ENCODE measurements at regions not wholly inside any gene's neighbourhood (a gene's known extent, or its start where the extent isn't known, plus 50 kb on each side); places are given as distances from the start of the nearest gene placed in this dataset.

DNA sequence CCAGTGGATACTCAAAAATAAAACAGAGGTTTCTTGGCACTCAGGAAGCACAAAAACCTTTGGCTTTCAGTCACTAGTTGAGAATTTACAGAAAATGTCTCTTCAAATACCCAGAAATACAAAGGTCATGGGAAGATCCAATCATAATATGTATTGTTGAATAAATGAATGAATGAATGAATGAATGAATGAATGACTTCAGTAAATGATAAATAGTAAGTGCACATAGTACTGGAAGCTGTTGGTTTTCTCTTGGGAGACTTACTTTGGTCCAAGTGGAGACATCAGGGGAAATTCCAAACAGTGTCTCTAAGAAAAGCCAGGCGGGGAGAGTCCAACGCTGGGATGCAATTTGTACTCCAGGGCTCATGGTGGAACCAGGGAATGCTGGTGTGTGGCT lies 261.3 kb upstream of the KLHL29 start:
- no peak for DNase-seq

DNA sequence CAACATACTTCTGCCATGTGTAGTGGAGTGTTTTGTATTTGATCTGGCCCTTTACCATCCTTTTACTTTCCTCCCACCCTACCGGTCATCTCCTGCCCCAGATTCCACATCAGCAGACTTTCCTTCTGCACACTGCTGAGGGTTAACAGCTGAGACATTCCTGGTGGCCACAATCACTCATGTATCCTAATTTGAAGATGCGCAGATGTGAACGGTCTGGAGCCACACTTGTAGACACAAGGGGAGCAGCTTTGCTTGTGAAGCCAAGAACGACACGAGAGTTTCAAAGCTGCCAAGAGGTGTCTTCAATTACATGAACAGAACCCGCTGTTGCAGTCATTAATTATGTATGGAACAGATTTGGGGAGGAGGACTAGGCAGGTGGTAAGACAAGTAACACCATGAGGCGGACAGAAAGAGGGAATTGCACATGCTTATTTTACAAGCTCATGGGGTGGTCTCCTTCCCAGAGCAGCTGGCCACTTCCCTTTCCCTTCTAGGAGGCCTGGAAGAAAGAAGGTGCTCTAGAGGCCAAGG lies 260.7 kb upstream of the KLHL29 start:
- no peak for DNase-seq

DNA sequence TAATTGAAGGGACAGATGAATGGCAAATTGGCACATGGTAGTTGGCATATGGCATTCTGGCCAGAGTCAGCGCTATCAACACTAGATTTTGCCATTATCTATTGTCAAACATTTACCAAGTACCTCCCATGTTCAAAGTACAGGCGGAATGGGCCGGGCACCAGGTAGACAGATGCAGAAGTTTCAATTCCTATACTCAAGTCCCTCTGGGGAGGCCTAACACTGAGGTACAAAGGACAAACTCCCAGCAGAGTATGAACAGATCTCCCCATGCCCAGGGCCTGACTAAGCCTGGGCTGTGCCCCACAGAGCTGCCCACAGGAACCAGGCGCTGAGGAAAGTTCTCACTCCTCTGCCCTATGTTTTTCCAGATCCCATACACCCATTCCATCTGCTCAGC lies 257.5 kb upstream of the KLHL29 start:
- DNase-seq: no peak

DNA sequence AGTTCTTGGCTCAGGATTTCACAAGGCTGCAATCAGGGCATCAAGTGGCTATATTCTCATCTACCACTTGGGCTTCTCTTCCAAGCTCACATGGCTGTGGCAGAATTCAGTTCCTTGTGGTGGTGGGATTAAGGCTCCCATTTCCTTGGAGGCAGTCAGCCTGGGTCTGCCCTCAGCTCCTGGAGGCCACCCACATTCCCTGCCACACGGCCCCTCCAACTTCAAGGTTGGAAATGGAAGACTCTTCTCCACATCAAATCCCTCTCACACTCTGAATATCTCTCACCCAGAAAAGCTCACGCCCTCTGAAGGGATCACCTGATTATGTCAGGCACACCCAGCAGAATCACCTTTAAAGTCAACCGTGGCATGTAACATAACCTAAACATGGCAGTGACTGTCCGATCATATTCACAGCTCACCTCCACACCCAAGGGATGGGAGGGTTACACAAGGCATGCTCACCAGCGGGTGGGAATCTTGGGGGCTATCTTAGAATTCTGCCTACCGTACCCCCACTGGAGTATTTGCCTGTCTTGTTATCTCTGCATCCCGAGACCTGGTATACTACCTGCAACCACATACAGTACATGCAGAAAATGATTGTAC lies 256.2 kb upstream of the KLHL29 start:
- DNase-seq: no peak

DNA sequence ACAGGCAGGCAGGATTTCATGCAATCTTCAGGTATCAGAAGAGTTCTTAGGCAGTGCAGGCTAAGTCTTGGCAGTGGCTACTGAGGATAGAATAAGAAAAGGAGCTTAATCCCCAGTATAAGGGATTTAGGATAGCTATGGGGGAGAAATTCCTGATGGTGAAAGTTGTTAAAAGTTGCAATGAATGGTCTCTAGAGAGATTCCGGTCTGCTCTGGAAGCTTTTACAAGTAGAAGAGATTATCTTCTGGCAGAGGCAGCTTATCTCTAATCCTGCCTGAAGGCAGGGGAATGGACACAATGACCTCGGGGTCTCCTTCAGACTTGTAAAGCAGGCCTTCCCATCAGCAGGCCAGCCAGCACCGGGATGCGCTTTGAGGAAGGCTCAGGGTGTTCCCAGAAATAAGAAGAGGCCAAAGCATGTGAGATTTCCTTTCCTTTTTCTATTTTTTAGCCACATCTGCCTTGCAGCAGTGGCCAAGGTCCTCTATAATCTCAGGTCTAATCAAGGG lies 253.9 kb upstream of the KLHL29 start:
- DNase-seq: no peak

DNA sequence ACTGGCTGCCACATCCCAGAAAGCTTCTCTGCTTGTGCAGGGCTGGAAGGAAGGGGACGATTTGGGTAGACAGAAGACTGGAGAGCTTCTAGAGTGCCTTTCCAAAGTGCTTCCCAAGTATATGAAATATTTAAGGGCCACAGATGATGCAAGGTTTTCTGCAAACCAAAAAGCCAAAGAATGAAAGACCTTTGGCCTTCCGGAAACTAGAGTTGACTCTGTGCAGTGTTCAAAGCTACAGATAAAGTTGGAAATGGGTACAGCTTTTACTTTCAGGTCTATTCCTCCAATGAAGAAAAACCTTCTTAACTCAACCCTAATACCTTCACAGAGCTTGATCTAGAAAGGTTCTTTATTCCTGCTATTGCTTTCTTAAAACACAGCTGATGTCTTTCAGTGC lies 253.0 kb upstream of the KLHL29 start:
- DNase-seq: no peak

DNA sequence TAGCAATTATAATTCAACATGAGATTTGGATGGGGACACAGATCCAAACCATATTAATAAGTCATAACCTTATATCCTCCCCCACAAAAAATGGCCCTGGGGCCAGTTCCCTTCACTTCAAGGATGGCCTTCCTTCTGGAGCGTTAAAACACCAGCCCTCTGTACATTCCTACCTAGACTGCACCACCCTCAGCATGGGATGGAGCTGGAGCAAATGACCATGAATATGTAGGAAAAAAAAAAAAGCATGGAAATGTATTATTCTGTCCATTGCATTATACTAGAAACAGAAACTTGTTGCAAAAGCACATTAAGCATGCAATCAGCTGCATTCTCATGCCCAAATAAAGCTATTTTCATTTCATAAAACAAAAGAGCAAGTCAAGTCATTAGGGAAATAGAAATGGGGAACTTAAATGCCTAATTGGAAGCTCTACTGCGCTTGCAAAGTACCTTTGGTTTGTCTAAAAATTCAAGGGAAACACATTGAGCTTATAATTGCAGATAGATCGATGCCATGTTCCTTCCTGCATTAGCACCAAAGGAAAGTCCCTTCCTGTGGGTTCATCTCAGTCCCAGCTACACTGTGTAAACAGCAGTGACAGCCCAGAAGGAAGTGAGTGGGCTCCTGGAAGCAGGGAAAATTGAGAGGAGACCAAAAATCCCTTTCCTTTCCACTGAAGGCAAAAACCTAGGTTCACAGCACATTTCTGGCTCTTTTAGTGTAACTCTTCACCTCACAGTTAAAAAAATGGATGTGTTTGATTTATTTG lies 252.0 kb upstream of the KLHL29 start:
- DNase-seq: no peak

DNA sequence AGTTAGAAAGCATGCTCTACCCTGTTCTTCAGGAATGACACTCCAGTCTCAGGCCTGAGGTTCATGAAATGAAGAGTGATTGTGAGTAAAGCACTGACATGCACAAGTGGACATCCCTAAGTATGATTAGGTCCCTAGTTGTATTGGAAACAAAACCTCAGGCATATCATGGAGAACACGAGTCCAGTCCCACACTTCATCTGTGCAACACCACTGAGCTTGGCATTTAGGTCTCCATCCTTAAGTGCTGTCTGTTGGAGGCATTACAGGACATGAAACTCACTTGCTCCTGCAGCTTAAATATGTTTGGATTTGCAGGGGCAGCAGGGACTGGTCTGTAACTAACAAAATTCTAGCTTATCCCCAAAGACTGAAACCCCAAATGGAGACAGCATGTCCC lies 250.3 kb upstream of the KLHL29 start:
- DNase-seq: no peak

DNA sequence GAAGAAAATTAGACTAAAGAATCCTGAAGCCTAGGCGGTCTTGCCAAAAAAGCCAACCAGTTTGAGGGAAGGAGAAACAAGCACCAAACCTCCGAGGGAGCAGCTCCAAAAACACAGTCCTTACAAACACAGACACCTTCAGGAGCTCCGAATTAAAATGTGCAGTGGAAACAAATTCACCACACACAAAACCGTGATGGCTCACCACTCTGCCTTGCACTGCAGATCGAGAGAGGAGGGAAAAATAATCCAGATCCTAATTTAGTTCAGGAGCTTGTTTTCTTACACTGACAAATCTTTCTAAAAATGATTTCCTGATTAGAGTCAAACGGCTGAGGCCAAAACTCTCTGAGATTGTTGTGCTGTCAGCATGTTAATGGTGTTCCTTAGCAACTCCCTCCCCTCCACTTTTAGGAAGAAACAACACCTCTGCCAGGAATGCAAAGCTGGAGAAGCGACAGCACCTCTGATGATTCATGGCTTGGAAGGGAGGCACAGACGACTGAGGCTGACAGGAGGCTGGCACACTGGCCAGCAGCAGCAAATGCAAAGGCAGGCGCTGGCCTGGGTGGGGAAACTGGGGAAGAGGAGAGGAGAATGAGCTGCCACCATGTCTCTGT lies 249.4 kb upstream of the KLHL29 start:
- no peak for DNase-seq

DNA sequence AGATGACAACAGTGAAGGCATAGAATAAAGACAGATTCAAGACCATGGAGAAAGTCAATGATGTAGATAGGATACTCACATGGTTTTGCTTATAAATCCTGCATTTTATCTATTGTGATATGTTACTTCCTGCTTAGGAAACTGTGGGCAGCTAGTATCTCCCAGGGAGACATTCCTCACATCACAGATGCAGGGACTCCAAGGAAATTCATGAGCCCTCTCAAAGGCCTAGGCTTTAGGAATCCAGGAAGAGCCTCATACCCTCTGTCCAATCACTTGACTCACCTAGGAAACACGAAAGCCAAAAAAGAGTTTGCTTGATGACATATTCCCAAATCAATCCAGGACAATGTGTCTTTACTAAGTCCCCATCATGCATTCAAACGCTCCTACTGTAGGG lies 247.8 kb upstream of the KLHL29 start:
- DNase-seq: no peak

DNA sequence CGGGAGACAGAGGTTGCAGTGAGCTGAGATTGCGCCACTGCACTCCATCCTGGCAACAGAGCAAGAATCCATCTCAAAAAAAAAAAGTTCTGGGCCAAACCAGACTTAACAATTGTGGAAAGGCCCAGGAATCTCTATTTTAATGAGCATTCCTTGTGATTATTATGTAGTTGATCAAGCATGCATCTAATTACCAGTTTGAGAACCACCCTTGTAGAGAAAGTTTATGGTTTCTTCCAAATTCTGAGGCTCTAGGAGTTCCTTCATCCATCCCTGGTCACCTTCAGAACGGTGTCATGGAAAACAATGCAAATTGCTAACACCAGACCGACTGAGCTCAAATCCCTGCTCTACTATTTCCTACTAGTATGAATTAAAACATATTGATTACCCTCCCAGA lies 246.3 kb upstream of the KLHL29 start:
- no peak for DNase-seq

DNA sequence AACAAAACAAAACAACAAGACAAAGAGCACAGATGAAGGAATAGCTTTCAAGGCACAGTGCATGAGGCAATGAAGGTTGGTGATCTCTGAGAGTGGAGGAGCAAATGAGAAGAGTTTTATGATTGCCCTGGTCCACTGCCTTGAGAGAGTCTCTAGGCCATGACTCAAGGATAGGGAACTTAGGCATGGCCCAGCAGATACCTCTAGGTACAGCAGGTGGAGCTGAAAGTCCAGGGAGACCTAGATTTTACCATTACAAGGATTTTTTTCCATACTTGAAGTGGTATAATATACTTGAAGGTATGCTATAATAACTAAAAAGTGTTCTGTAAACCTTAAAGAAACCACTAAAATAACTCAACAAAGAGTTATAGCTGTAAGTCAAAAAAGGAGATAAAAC lies 239.5 kb upstream of the KLHL29 start:
- DNase-seq: no peak

DNA sequence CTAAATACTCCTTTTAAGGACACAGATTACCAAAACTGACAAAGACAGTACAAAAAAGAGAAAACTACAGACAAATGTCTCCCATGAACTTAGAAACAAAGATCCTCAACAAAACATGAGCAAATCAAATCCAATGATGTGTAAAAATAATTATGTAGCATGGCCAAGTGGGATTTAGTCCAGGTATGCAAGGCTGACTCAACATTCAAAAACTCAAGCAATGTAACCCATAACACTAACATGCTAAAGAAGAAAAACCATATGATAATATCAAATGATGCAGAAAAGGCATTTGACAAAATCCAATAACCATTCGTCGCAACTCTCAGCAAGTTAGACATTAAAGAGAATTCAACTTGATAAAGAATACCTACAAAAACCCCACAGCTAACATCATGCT lies 239.0 kb upstream of the KLHL29 start:
- DNase-seq: no peak

DNA sequence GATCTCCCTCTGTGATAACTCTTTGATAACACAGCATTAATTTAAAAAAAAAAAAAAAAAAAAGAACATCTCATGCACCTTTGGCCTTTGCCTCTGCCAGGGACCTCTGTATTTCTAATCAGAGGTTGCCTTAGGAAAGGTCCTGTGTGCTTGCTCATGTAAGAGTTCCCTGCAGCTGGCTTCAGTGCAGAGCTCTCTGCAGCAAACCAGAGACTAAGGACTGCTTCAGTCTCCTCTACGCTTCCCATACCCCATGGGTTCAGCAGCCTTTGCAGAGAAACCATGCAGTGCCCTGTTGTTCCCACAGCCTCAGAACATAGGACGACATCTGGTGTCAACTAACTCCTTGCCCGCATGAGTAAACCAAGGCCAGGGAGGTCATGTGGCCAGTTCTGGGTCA lies 236.6 kb upstream of the KLHL29 start:
- DNase-seq: no peak

DNA sequence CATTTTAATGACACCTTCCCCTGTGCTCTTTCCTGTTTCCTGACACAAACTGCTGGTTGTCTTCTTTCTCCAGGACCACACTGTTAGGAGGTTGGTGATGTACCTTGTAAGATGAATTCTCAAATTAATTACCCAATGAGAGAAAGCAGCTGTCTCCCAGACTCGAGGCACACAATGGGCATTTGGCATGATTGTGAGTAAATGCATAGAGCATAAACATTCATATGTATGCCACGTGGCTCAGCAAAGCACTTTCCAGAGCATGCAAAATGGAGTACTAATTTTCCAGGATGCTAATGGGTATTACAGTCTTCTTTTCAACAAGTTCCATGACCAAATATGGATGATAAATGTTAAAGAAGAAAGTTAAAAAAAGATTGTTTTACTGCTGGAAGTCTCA lies 235.2 kb upstream of the KLHL29 start:
- no peak for DNase-seq

DNA sequence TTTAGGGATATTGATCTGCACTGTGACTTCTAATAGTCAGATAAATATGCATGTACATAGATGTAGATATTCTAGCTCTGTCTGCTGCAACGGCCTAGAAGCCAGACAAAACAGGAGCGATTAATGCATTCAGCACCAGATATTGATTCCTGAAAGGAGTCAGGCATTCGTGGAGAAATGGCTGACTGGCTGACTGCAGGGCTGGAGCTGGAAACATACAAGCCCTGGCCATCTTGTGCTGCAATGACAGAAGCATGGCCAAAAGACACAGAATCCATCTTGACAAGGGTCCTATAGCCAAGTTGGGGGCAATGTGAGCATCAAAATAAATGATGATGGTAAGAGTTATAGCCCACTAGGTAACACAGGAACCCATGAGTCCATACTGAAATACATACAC lies 231.5 kb upstream of the KLHL29 start:
- DNase-seq: no peak

DNA sequence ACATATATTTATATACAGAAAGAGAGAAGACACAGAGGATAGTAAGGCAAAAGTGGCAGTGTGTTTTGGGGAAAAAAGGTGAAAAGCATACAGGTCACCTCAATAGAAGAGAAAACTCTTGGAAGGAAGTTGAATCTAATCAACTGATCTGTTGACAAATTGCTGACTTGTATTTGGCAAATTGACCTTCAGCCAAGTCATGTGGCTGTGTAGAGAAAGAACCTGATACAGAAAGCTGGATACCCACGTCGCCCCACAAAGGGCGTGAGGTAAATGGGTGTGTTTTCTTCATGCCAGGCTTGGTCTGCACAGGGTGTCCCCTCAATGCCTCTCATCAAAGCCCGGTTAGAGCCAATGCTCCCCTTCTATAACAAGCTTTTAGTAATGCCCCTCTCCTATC lies 230.0 kb upstream of the KLHL29 start:
- no peak for DNase-seq

DNA sequence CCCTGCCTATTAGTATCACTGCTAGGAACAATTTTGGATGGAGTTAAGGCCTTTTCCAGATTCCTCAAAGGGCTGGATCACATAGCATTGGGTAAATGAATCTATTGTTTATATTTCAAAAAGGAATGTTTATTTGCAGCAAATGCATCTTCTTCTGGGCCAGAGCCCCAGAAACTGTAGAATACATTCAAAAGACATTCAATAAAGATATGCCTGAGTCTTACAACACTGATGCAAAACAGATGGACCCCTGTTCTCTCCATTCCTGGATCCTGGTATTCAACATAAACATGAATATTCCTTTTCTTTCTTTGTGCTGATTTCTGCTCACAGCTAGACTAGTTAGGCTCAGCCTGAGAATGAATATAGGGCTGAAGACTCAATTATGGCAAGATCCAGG lies 227.2 kb upstream of the KLHL29 start:
- no peak for DNase-seq

DNA sequence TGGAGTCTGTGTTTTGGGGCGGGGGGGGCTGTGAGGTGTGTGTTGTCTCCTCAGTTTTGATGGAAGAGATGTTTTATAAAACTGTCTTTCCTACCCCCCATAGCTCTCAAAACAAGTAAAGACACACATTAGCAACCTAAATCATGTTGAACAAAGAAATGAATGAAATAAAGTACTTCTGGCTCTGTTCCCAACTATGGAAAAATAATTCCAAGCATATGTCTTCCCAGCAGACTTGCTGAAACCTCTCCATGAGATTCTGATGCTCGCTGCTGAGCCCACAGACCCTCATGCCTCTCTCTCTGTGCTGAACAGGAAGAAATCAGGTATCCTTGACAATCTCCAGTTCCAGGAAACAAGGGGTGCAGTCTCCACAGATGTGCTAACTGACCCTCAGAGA lies 226.7 kb upstream of the KLHL29 start:
- DNase-seq: no peak

DNA sequence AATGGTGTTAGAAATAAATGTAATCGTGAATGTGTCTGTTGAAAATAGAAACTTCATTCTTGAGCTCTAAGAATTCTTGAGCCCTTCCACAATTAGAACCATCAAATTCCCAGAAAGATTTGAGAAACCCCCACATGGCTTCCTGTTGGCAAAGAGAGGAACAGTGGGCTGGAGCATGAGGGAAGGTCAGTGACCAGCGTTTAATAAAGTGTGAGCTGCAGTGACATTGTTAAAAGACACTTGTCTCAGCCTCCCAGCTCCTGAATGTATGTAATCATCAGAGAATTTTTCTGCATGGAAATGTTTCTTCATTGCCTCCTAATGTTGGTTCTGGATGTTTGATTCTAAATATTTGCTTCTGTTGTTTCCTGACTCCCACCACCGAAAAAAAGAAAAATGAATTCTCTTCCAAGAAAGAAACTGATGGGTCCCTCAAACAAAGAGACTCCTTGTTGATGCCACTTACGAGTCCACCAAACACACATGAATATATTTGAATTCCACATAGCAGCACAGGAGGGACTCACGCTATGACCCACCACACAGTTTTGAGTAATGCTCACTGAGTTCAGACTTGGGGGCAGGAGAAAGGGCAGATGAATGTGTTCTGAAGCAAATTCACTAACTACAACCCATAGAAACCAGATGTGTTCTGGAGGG lies 225.1 kb upstream of the KLHL29 start:
- DNase-seq: no peak

DNA sequence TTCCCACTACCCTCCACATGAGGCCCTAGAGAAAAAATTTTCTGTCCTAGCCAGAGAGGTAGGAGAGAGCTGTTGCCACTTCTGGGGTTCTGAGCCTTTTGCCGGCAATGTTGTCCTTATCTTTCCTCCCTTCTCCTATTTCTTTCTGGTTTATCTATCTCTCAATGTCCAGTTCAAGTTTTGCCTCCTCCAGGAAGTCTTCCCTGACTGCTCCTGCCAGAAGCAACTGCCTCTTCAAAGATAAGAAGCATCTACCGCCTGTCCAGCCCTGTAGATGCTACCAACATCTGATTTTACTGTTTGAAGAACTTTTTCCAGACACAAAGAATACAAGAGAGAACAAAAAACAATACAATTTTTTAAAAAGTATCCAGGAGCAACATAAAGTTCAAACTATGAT lies 220.8 kb upstream of the KLHL29 start:
- no peak for DNase-seq

DNA sequence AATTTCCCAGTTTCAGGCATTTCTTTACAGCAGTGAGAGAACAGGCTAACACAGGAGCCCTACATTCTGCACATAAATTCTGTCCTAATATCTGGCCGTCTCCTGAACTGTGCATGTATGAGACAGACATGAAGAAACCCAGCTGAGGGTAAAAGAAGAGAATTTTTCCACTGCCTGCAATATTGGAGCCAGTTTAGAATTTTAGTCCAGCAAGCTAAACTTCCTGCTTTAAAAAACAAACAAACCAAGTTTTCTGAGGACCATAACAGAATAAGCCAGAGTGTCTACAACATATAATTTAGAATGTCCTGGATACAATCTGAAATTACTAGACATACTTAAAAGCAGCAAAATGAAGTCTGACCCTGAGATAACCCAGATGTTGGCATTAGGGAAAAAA lies 215.1 kb upstream of the KLHL29 start:
- DNase-seq: no peak

DNA sequence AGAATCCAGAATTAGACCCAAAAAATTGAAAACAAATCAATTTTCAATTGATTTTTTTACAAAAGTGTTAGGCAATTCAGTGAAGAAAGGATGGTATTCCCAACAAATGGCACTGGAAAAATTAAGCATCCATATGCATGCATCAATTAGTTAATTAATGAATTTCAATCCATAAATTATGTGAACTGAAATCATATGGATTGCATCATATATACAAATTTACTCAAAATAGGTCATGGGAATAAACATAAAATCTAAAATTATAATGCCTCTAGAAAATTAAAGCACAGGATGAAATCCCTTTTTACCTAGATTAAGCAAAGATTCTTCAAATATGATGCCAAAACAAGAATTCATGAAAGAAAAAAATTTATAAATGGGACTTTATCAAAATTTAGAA lies 213.9 kb upstream of the KLHL29 start:
- DNase-seq: no peak

DNA sequence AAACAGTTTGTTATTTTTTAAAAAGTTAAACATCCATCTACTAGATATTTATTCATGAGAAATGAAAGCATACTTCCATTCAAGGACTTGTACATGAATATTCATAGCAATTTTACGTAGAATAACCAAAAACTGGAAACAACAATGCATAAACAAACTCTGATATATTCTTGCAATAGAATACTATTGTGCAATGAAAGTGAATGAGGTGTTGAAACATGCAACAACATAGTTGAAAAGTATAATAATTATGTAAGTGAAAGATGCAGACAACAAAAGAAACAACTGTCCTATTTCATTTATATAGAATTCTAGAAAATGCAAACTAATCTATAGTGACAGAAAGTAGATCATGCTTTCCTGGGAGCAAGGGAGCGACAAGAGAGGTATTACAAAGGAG lies 206.6 kb upstream of the KLHL29 start:
- no peak for DNase-seq

Measured in activated T-cell treated with anti-CD3 and anti-CD28 coated beads, Interleukin-2, amount 50 U/mL, for 1 hour (primary cell).